ENCODE measurements at regions not wholly inside any gene's neighbourhood (a gene's known extent, or its start where the extent isn't known, plus 50 kb on each side); places are given as distances from the start of the nearest gene placed in this dataset.

DNA sequence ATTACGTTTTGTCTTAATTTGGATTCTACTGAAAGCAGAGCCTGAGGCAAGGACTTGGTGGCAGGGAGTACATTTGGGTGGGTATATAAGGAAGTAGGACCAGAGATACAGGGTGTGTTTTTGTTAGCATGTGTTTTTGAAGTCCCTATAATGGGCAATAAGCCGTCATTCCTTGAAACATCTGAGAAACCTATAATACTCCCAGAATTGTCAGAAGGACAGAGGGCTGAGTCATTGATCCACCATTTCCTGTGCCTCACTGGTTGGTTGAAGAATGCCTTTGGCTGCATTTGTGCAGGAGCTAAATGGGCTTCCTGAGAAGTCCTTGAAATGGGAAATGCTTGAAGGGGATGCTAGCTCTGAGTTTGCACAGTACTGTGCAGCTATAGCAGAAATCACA, 281.8 kb upstream of the ZEB2 start:
- TF ChIP-seq ZEB2 (tag by site-specific recombination; IDR thresholded peaks at IDR 0.05): no peak
- no peak for TF ChIP-seq ZNF529 (tag by site-specific recombination; IDR thresholded peaks at IDR 0.05; ENCODE audit: insufficient replicate concordance)
- TF ChIP-seq ZNF335 (tag by site-specific recombination; conservative IDR thresholded peaks at IDR 0.05): no peak

Data from HEK293 (cell line).